Progenitor cell of endocrine pancreas (in vitro differentiated cells): ENCODE measurements at regions not wholly inside any gene's neighbourhood (a gene's known extent, or its start where the extent isn't known, plus 50 kb on each side); places are given as distances from the start of the nearest gene placed in this dataset.

Experiments used
- DNase-seq: peaks from one replicate; pipeline ENCODE4 v3.0.0; 2021; ENCODE audit warnings: low spot score; ENCODE audit not compliant: unreplicated experiment
- H3K27ac Mint-ChIP-seq: 2 replicates; pipeline ENCODE4 v1.8.0; 2021; ENCODE audit warnings: mild to moderate bottlenecking, moderate library complexity, mixed read lengths
- H3K27me3 Mint-ChIP-seq: 2 replicates; pipeline ENCODE4 v1.8.0; 2021; ENCODE audit warnings: mixed read lengths
- H3K36me3 Mint-ChIP-seq: 2 replicates; pipeline ENCODE4 v1.8.0; 2022; ENCODE audit warnings: mixed read lengths; ENCODE audit not compliant: insufficient read depth
- H3K4me1 Mint-ChIP-seq: 2 replicates; pipeline ENCODE4 v1.8.0; 2021; ENCODE audit warnings: low read depth, mixed read lengths
- H3K4me3 Mint-ChIP-seq: 2 replicates; pipeline ENCODE4 v1.8.0; 2021; ENCODE audit warnings: low read depth, mild to moderate bottlenecking, moderate library complexity, mixed read lengths
- H3K9me3 Mint-ChIP-seq: 2 replicates; pipeline ENCODE4 v1.8.0; 2021; ENCODE audit warnings: low read depth, mixed read lengths
- CTCF ChIP-seq: fragments of 200-600 bp; sonication (generic); IDR thresholded peaks from one replicate; pipeline ENCODE4 v1.5.0; 2021; ENCODE audit warnings: antibody characterized with exemption, mild to moderate bottlenecking; ENCODE audit not compliant: unreplicated experiment

GRCh38 chr7:156533420-156533819, 107.2 kb upstream of the RNF32 start:
- peaks cover 8% of the 10 kb centered on the region for H3K4me1 Mint-ChIP-seq
- peaks cover 2% of the 10 kb centered on the region for H3K36me3 Mint-ChIP-seq
- TF ChIP-seq CTCF, result no peak
- no peak overlapping the region for H3K27ac Mint-ChIP-seq
- H3K27me3 Mint-ChIP-seq, result no peaks in the 10 kb centered on the region
- peaks cover 4% of the 10 kb centered on the region for H3K9me3 Mint-ChIP-seq
- H3K4me3 Mint-ChIP-seq, result no peak overlapping the region
- no peak for DNase-seq

GRCh38 chr7:156532016-156532602, 108.5 kb upstream of the RNF32 start:
- peaks cover 16% of the 10 kb centered on the region for H3K4me1 Mint-ChIP-seq
- H3K36me3 Mint-ChIP-seq, result no peaks in the 10 kb centered on the region
- no peak for TF ChIP-seq CTCF
- no peak overlapping the region for H3K27ac Mint-ChIP-seq
- no peak overlapping the region for H3K4me3 Mint-ChIP-seq
- DNase-seq, result no peak
- no peaks in the 10 kb centered on the region for H3K9me3 Mint-ChIP-seq
- H3K27me3 Mint-ChIP-seq, result no peaks in the 10 kb centered on the region

GRCh38 chr7:156529956-156530355, 110.6 kb upstream of the RNF32 start:
- peaks cover 16% of the 10 kb centered on the region for H3K4me1 Mint-ChIP-seq
- no peak overlapping the region for H3K27ac Mint-ChIP-seq
- no peak overlapping the region for H3K4me3 Mint-ChIP-seq

GRCh38 chr7:156527458-156527890, 113.1 kb upstream of the RNF32 start:
- Mint-ChIP-seq H3K4me3 (no peak overlapping the region), H3K9me3 (peaks cover 4% of the 10 kb centered on the region), H3K27me3 (peaks cover 3% of the 10 kb centered on the region), H3K4me1 (peaks cover 16% of the 10 kb centered on the region), H3K36me3 (no peaks in the 10 kb centered on the region), H3K27ac (no peak overlapping the region)
- no peak for DNase-seq
- no peak for TF ChIP-seq CTCF

More at GRCh38 chr7:156529956-156530355, 110.6 kb upstream of the RNF32 start:
- H3K9me3 Mint-ChIP-seq, result no peaks in the 10 kb centered on the region
- H3K36me3 Mint-ChIP-seq, result no peaks in the 10 kb centered on the region
- H3K27me3 Mint-ChIP-seq, result no peaks in the 10 kb centered on the region
- no peak for DNase-seq
- no peak for TF ChIP-seq CTCF

GRCh38 chr7:156524818-156525597, 115.6 kb upstream of the RNF32 start:
- peaks cover 4% of the 10 kb centered on the region for H3K9me3 Mint-ChIP-seq
- H3K36me3 Mint-ChIP-seq, result no peaks in the 10 kb centered on the region
- H3K27me3 Mint-ChIP-seq, result peaks cover 3% of the 10 kb centered on the region
- H3K4me3 Mint-ChIP-seq, result no peak overlapping the region
- no peak overlapping the region for H3K27ac Mint-ChIP-seq
- H3K4me1 Mint-ChIP-seq, result peaks cover 18% of the 10 kb centered on the region
- TF ChIP-seq CTCF, result no peak
- no peak for DNase-seq
